SK-N-SH (cell line): ENCODE measurements at regions not wholly inside any gene's neighbourhood (a gene's known extent, or its start where the extent isn't known, plus 50 kb on each side); places are given as distances from the start of the nearest gene placed in this dataset.

Experiments
- CTCF ChIP-seq: fragments of 200-600 bp; sonication (generic); IDR thresholded peaks from 2 replicates; pipeline ENCODE4 v1.6.1; 2017; ENCODE audit warnings: antibody characterized with exemption, mild to moderate bottlenecking, moderate library complexity
- EP300 ChIP-seq, 2 experiments: IDR thresholded peaks; 2 replicates each; pipeline versions ENCODE4 v1.4.0 to v1.6.1; 2012; ENCODE audit warnings: borderline replicate concordance in 1 of 2, low read depth in 1 of 2, low read length in 1 of 2
- EZH2phosphoT487 ChIP-seq: fragments of 200-600 bp; sonication (generic); IDR thresholded peaks from 2 replicates; pipeline ENCODE4 v1.6.1; 2017; ENCODE audit warnings: low read depth, mixed run types, mild to moderate bottlenecking, antibody characterized with exemption, moderate library complexity, borderline replicate concordance
- FOXJ3 ChIP-seq: sonication (generic); formaldehyde crosslinking; IDR thresholded peaks from 2 replicates; pipeline ENCODE4 v1.5.1; 2020; ENCODE audit warnings: mild to moderate bottlenecking, missing genetic modification reagents
- IRF3 ChIP-seq: fragments of 150-350 bp; IDR thresholded peaks from 2 replicates; pipeline ENCODE4 v1.6.1; 2016; ENCODE audit warnings: mild to moderate bottlenecking, low read depth, low read length
- POLR2AphosphoS5 ChIP-seq: IDR thresholded peaks from 2 replicates; pipeline ENCODE4 v1.6.1; 2012; ENCODE audit warnings: low read depth, low read length
- RAD21 ChIP-seq: IDR thresholded peaks from 2 replicates; pipeline ENCODE4 v1.6.1; 2012; ENCODE audit warnings: mild to moderate bottlenecking, low read length
- RCOR1 ChIP-seq: fragments of 150-350 bp; IDR thresholded peaks from 2 replicates; pipeline ENCODE4 v1.6.1; 2017; ENCODE audit warnings: antibody characterized with exemption, low read length
- REST ChIP-seq: IDR thresholded peaks from 2 replicates; pipeline ENCODE4 v1.6.1; 2012; ENCODE audit warnings: mild to moderate bottlenecking, low read depth, low read length, moderate library complexity
- RFX5 ChIP-seq: IDR thresholded peaks from 2 replicates; pipeline ENCODE4 v1.6.1; 2012; ENCODE audit warnings: mild to moderate bottlenecking, improper control_type of control experiment, low read length
- RXRA ChIP-seq: IDR thresholded peaks from 2 replicates; pipeline ENCODE4 v1.4.0; 2012; ENCODE audit warnings: low read depth, mild to moderate bottlenecking, borderline replicate concordance
- SIN3A ChIP-seq: IDR thresholded peaks from 2 replicates; pipeline ENCODE4 v1.6.1; 2012; ENCODE audit warnings: low read depth, mild to moderate bottlenecking, low read length, moderate library complexity, borderline replicate concordance
- USF1 ChIP-seq: IDR thresholded peaks from 2 replicates; pipeline ENCODE4 v1.4.0; 2012; ENCODE audit warnings: low read depth, borderline replicate concordance

- TF ChIP-seq POLR2AphosphoS5 (no peak), CTCF (no peak), IRF3 (no peak), RFX5 (no peak), RXRA (no peak), FOXJ3 (no peak), REST (no peak), RAD21 (no peak), RCOR1 (no peak), SIN3A (no peak), USF1 (no peak), EP300 (IDR thresholded peaks at IDR 0.05; ENCODE audit: borderline replicate concordance in 1 of 2, low read depth in 1 of 2, low read length in 1 of 2) (no peak), EZH2phosphoT487 (no peak)
These were observed 208.6 kb upstream of the TMTC1 start for GRCh38 chr12:29992366-29992765.
